GM12891 (cell line): ENCODE measurements at regions not wholly inside any gene's neighbourhood (a gene's known extent, or its start where the extent isn't known, plus 50 kb on each side); places are given as distances from the start of the nearest gene placed in this dataset.

Experiments used
- POLR2AphosphoS5 ChIP-seq: IDR thresholded peaks from 2 replicates; pipeline ENCODE4 v1.6.1; 2011; ENCODE audit warnings: low read depth, low read length, control low read depth
- TAF1 ChIP-seq: IDR thresholded peaks from 2 replicates; pipeline ENCODE4 v1.6.1; 2011; ENCODE audit warnings: low read depth, low read length, control low read depth

- TF ChIP-seq POLR2AphosphoS5 (no peak), TAF1 (no peak)
These were observed 256.2 kb downstream of the EN1 start for GRCh38 chr2:118591223-118591622.
